Esophagus squamous epithelium (tissue), 5 donors: ENCODE measurements at regions not wholly inside any gene's neighbourhood (a gene's known extent, or its start where the extent isn't known, plus 50 kb on each side); places are given as distances from the start of the nearest gene placed in this dataset.

Experiments
- DNase-seq: peaks from one replicate; lab custom pipeline; 2025; lab: John Stamatoyannopoulos, UW
- H3K27ac ChIP-seq, 4 donors: fragments of 200-600 bp; sonication (generic); one replicate each; pipeline ENCODE4 v1.5.1; 2016 to 2019; ENCODE audit warnings: mild to moderate bottlenecking in 1 of 4
- H3K27me3 ChIP-seq, 4 donors: fragments of 200-600 bp; sonication (generic); 1 replicate in 3 of 4; 2 replicates in 1 of 4; pipeline versions ENCODE4 v1.5.1 to v1.6.0; 2017 to 2021; ENCODE audit warnings: antibody characterized with exemption in 1 of 4
- H3K36me3 ChIP-seq, 3 donors: fragments of 200-600 bp; sonication (generic); one replicate each; pipeline ENCODE4 v1.5.1; 2016 to 2019
- H3K4me1 ChIP-seq, 3 donors: fragments of 200-600 bp; sonication (generic); one replicate each; pipeline ENCODE4 v1.5.1; 2017 to 2019
- H3K4me3 ChIP-seq, 4 donors: fragments of 200-600 bp; sonication (generic); 1 replicate in 3 of 4; 2 replicates in 1 of 4; pipeline ENCODE4 v1.5.1; 2016 to 2019; ENCODE audit warnings: mild to moderate bottlenecking in 2 of 4, moderate library complexity in 1 of 4
- H3K9me3 ChIP-seq, 3 donors: fragments of 200-600 bp; sonication (generic); one replicate each; pipeline ENCODE4 v1.5.1; 2016 to 2019
- CTCF ChIP-seq, 6 experiments: fragments of 450-650 bp in 4 of 6; fragments of 200-600 bp in 2 of 6; sonication (generic) in 2 of 6; IDR thresholded peaks; one replicate each; pipeline ENCODE4 v1.5.1; 2016 to 2019; ENCODE audit warnings: antibody characterized with exemption in 6 of 6, mild to moderate bottlenecking in 4 of 6, moderate library complexity in 4 of 6
- POLR2A ChIP-seq, 4 donors: fragments of 450-650 bp; IDR thresholded peaks; one replicate each; pipeline ENCODE4 v1.6.1; 2017; ENCODE audit warnings: antibody characterized with exemption in 4 of 4, mild to moderate bottlenecking in 4 of 4, moderate library complexity in 3 of 4
- WGBS, 2 donors: methylation state at CpG; one replicate each; pipeline ENCODE4 v1.1.5; 2018; 5-methylcytosine and 5-hydroxymethylcytosine counted together
- intact Hi-C: fragments of 100-400 bp; cut with DNase I; formaldehyde crosslinking; loops from one replicate; pipeline ENCODE4 v1.15.0; 2022
- donor health status: DM: yes; HTN: yes; CAD: no.

DNA sequence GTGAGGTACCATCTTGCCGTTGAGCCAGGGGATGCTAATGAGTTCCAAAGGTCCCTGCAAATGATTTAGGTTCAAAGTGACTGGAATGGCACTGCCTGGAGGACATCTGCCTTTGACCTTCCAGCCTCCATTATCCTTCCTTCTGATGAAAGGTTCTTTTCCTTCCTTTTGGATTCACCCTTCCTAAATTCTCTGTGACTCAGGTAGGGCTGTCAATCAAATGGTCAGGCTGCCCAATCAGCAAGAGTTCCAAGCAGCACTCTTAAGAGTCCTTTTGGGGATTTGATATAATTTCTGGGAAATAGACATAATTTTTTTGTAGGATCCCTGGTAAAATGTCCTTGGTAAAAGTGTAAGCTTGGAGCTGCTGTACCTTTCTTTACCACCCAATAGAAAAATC, 58.8 kb upstream of the LMO4 start:
- Histone ChIP-seq H3K4me1 (no peaks in the 10 kb centered on the region), H3K4me3 (no peak overlapping the region), H3K27me3 (peaks cover 0 to 16% (median 0%) of the 10 kb centered on the region in 4 donors), H3K27ac (no peak overlapping the region), H3K36me3 (no peaks in the 10 kb centered on the region), H3K9me3 (no peaks in the 10 kb centered on the region)
- 0 to 44% methylated on average over 1 of the region's 1 CpG for WGBS, 2 donors
- TF ChIP-seq POLR2A (IDR thresholded peaks at IDR 0.05) = no peak
- DNase-seq = no peak
- intact Hi-C loops = no loop called here

- 0 to 22% methylated on average over 1 of the region's 1 CpG for WGBS, 2 donors
- Histone ChIP-seq H3K4me3 (no peak overlapping the region), H3K4me1 (no peaks in the 10 kb centered on the region), H3K27ac (no peak overlapping the region), H3K9me3 (no peaks in the 10 kb centered on the region), H3K27me3 (no peaks in the 10 kb centered on the region), H3K36me3 (no peaks in the 10 kb centered on the region)
- intact Hi-C loops = no loop called here
- no peak for DNase-seq
- TF ChIP-seq CTCF (IDR thresholded peaks at IDR 0.05) (no peak), POLR2A (IDR thresholded peaks at IDR 0.05) (no peak)
Observed at GRCh38 chr1:87273291-87273690, 55.4 kb upstream of the LMO4 start.

DNA sequence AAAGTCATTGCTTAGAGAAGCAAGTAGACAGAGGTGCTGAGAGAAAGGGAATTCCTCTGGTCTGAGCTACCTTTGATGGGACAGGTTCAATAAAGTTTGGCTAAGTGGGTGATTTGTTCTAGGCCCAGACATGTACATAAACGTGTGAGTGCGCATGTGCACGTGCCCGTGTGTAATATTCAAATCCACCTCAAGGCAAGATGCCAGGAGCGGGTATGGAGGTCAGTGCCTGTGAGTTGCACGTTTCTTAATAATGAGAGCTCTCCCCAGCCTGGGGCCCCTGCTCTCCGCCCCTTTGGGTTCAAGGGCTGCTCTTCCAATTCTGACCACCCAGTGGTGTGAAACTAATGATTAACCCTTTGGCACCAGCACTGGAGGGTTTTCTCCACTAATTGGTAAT, 53.8 kb upstream of the LMO4 start:
- TF ChIP-seq CTCF (IDR thresholded peaks at IDR 0.05) (no peak), POLR2A (IDR thresholded peaks at IDR 0.05) (no peak)
- H3K36me3 ChIP-seq = no peaks in the 10 kb centered on the region
- no peak for DNase-seq
- 48 to 58% methylated on average over 5 to 6 of the region's 7 CpGs for whole genome bisulfite sequencing, 2 donors
- peaks cover 0 to 4% (median 0%) of the 10 kb centered on the region in 3 donors for H3K4me1 ChIP-seq
- no peaks in the 10 kb centered on the region for H3K9me3 ChIP-seq
- no peak overlapping the region for H3K27ac ChIP-seq
- no peak overlapping the region for H3K4me3 ChIP-seq
- H3K27me3 ChIP-seq = no peaks in the 10 kb centered on the region
- intact Hi-C loops = no loop called here

DNA sequence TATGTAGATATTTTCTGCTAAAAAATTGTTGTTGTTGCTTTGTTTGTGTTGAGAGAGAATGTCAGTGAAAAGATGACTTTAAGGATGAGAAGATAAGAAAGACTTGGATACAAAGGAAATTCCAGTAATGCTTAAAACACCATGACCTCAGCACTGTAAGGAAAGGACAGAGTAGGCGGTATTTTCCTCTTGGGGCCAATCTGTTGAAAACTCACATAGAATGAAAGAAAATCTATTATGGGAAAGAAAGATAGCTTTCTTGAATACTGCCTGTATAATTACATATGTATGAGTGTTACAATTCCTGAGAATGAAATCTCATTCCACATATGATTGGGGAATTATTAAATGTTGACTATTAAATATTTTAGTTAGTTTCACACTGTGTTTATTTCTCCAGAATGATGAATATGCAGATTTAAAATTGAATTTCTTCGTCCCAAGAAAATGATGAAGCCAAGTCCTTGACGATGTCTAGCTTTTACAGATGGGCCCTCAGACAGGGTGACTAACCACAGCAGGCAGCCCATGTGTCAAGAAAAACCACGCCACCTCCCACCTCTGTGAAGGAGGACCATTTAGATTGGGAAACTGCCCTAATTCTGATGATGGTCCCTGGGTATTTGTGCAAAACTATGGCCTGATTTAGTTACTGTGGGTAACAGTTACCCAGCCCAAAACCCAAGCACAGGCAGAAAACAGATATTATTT, 49.7 kb upstream of the LMO4 start:
- TF ChIP-seq CTCF (IDR thresholded peaks at IDR 0.05) (no peak), POLR2A (IDR thresholded peaks at IDR 0.05) (no peak)
- H3K27ac ChIP-seq = peak overlapping the region in 2 of 4 donors; percentile 53 to 59
- DNase-seq = no peak
- no peaks in the 10 kb centered on the region for H3K27me3 ChIP-seq
- intact Hi-C loops = no loop called here
- WGBS, 2 donors = 65 to 70% methylated on average over 4 of the region's 4 CpGs
- no peaks in the 10 kb centered on the region for H3K9me3 ChIP-seq
- no peak overlapping the region for H3K4me3 ChIP-seq
- H3K36me3 ChIP-seq = no peaks in the 10 kb centered on the region
- peaks cover 0 to 4% (median 0%) of the 10 kb centered on the region in 3 donors for H3K4me1 ChIP-seq
